ENCODE measurements at regions not wholly inside any gene's neighbourhood (a gene's known extent, or its start where the extent isn't known, plus 50 kb on each side); places are given as distances from the start of the nearest gene placed in this dataset.

GRCh38 chr13:46481166-46481565 is 71.8 kb upstream of the LRCH1 start:
- ATAC-seq (no peak), DNase-seq (ENCODE audit: low spot score) (no peak)
- Histone ChIP-seq H3K27me3 (ENCODE audit: insufficient read depth) (no peaks in the 10 kb centered on the region), H4K20me1 (replicated peaks; ENCODE audit: insufficient read depth) (no peaks in the 10 kb centered on the region), H2AFZ (no peak overlapping the region), H3K9me2 (ENCODE audit: insufficient read depth) (0 out of 2 replicates have a peak, but pooled peaks cover 5% of the 10 kb centered on the region), H3K4me3 (no peak overlapping the region), H3F3A (replicated peaks; ENCODE audit: low read depth) (no peaks in the 10 kb centered on the region), H3K4me2 (no peak overlapping the region), H3K4me1 (ENCODE audit: insufficient read depth) (no peaks in the 10 kb centered on the region), H3K36me3 (ENCODE audit: insufficient read depth) (no peaks in the 10 kb centered on the region), H3K27ac (ENCODE audit: low read depth) (no peak overlapping the region), H3K79me2 (replicated peaks; ENCODE audit: insufficient read depth) (no peaks in the 10 kb centered on the region)
- no peak overlapping the region for H3K4me3 Mint-ChIP-seq
- TF ChIP-seq EZH2phosphoT487 (IDR thresholded peaks at IDR 0.05; ENCODE audit: unreplicated experiment): no peak
- TF ChIP-seq NANOG (IDR thresholded peaks at IDR 0.05; ENCODE audit: borderline replicate concordance): no peak
- TF ChIP-seq CREB1 (CRISPR knock-in tag; IDR thresholded peaks at IDR 0.05; ENCODE audit: low read depth): no peak
- no peak for TF ChIP-seq CTCF (conservative IDR thresholded peaks at IDR 0.05; ENCODE audit: low read depth in 2 of 2)
- TF ChIP-seq REST (IDR thresholded peaks at IDR 0.05; ENCODE audit: unreplicated experiment): no peak
- TF ChIP-seq ZNF331 (CRISPR knock-in tag; IDR thresholded peaks at IDR 0.05; ENCODE audit: low read depth): no peak
- no peak for TF ChIP-seq JUNB (IDR thresholded peaks at IDR 0.05; ENCODE audit: unreplicated experiment)
- TF ChIP-seq STAT1 (IDR thresholded peaks at IDR 0.05; ENCODE audit: unreplicated experiment): no peak
- TF ChIP-seq ETS1 (IDR thresholded peaks at IDR 0.05): no peak
- no peak for TF ChIP-seq ZNF114 (CRISPR knock-in tag; IDR thresholded peaks at IDR 0.05)
- no peaks in the 10 kb centered on the region for H3K4me1 Mint-ChIP-seq
- H3K9me3 Mint-ChIP-seq: no peaks in the 10 kb centered on the region
- H3K36me3 Mint-ChIP-seq (ENCODE audit: low read depth): no peaks in the 10 kb centered on the region
- peaks cover 2% of the 10 kb centered on the region for H3K27me3 Mint-ChIP-seq (ENCODE audit: insufficient read depth, low read depth, poor library complexity)
- no peak overlapping the region for H3K27ac Mint-ChIP-seq

- Histone ChIP-seq H3K36me3 (ENCODE audit: insufficient read depth) (no peaks in the 10 kb centered on the region), H3K27me3 (ENCODE audit: insufficient read depth) (no peaks in the 10 kb centered on the region), H3K4me3 (no peak overlapping the region), H3K79me2 (replicated peaks; ENCODE audit: insufficient read depth) (no peaks in the 10 kb centered on the region), H3K27ac (ENCODE audit: low read depth) (no peak overlapping the region), H2AFZ (peak overlapping the region; percentile 14; the same call in 1 of the 2 replicates), H3K4me1 (ENCODE audit: insufficient read depth) (no peaks in the 10 kb centered on the region), H3F3A (replicated peaks; ENCODE audit: low read depth) (no peaks in the 10 kb centered on the region), H3K9me2 (ENCODE audit: insufficient read depth) (0 out of 2 replicates have a peak, but pooled peaks cover 5% of the 10 kb centered on the region), H3K4me2 (no peak overlapping the region), H4K20me1 (replicated peaks; ENCODE audit: insufficient read depth) (no peaks in the 10 kb centered on the region)
- no peak for DNase-seq (ENCODE audit: low spot score)
- no peak for TF ChIP-seq REST (IDR thresholded peaks at IDR 0.05; ENCODE audit: unreplicated experiment)
- TF ChIP-seq NANOG (IDR thresholded peaks at IDR 0.05; ENCODE audit: borderline replicate concordance): no peak
- no peak for TF ChIP-seq EZH2 (IDR thresholded peaks at IDR 0.05; ENCODE audit: low read depth, unreplicated experiment)
- TF ChIP-seq POLR2AphosphoS5 (IDR thresholded peaks at IDR 0.05; ENCODE audit: low read depth): no peak
- TF ChIP-seq ETS1 (IDR thresholded peaks at IDR 0.05): no peak
- no peak for ATAC-seq
- no peaks in the 10 kb centered on the region for H3K4me1 Mint-ChIP-seq
- peaks cover 2% of the 10 kb centered on the region for H3K27me3 Mint-ChIP-seq (ENCODE audit: insufficient read depth, low read depth, poor library complexity)
- no peak overlapping the region for H3K4me3 Mint-ChIP-seq
- H3K9me3 Mint-ChIP-seq: no peaks in the 10 kb centered on the region
- no peaks in the 10 kb centered on the region for H3K36me3 Mint-ChIP-seq (ENCODE audit: low read depth)
- H3K27ac Mint-ChIP-seq: no peak overlapping the region
Measured at GRCh38 chr13:46480131-46480530, 72.8 kb upstream of the LRCH1 start.
